ENCODE measurements at regions not wholly inside any gene's neighbourhood (a gene's known extent, or its start where the extent isn't known, plus 50 kb on each side); places are given as distances from the start of the nearest gene placed in this dataset.

GRCh38 chr10:1933215-1933614 lies 195.9 kb upstream of the ADARB2 start:
- DNase-seq, result no peak

- no peak for DNase-seq
Measured at GRCh38 chr10:1932692-1933094, 195.4 kb upstream of the ADARB2 start.

GRCh38 chr10:1928606-1929005 lies 191.3 kb upstream of the ADARB2 start:
- no peak for DNase-seq

- DNase-seq, result no peak
Measured at GRCh38 chr10:1923998-1924397, 186.7 kb upstream of the ADARB2 start.

GRCh38 chr10:1923586-1923985 lies 186.3 kb upstream of the ADARB2 start:
- no peak for DNase-seq

- no peak for DNase-seq
Measured at GRCh38 chr10:1920941-1921340, 183.6 kb upstream of the ADARB2 start.

- no peak for DNase-seq
Measured at GRCh38 chr10:1920127-1920526, 182.8 kb upstream of the ADARB2 start.

- no peak for DNase-seq
Measured at GRCh38 chr10:1911771-1912170, 174.4 kb upstream of the ADARB2 start.

GRCh38 chr10:1903982-1904381 lies 166.7 kb upstream of the ADARB2 start:
- no peak for DNase-seq

GRCh38 chr10:1896153-1896552 lies 158.8 kb upstream of the ADARB2 start:
- no peak for DNase-seq

- no peak for DNase-seq
Measured at GRCh38 chr10:1895691-1896090, 158.4 kb upstream of the ADARB2 start.

GRCh38 chr10:1894912-1895311 lies 157.6 kb upstream of the ADARB2 start:
- DNase-seq, result no peak

GRCh38 chr10:1893941-1894340 lies 156.6 kb upstream of the ADARB2 start:
- DNase-seq, result no peak

- no peak for DNase-seq
Measured at GRCh38 chr10:1886039-1886438, 148.7 kb upstream of the ADARB2 start.

- DNase-seq, result no peak
Measured at GRCh38 chr10:1882728-1883127, 145.4 kb upstream of the ADARB2 start.

GRCh38 chr10:1882180-1882579 lies 144.9 kb upstream of the ADARB2 start:
- DNase-seq, result no peak

GRCh38 chr10:1881636-1882035 lies 144.3 kb upstream of the ADARB2 start:
- no peak for DNase-seq

GRCh38 chr10:1874533-1874932 lies 137.2 kb upstream of the ADARB2 start:
- DNase-seq, result no peak

- DNase-seq, result no peak
Measured at GRCh38 chr10:1873661-1874315, 136.5 kb upstream of the ADARB2 start.

- DNase-seq, result no peak
Measured at GRCh38 chr10:1872151-1872726, 134.9 kb upstream of the ADARB2 start.

- no peak for DNase-seq
Measured at GRCh38 chr10:1870491-1870890, 133.2 kb upstream of the ADARB2 start.

- DNase-seq, result no peak
Measured at GRCh38 chr10:1869861-1870260, 132.5 kb upstream of the ADARB2 start.

GRCh38 chr10:1860351-1860750 lies 123.0 kb upstream of the ADARB2 start:
- DNase-seq, result no peak

GRCh38 chr10:1858547-1858946 lies 121.2 kb upstream of the ADARB2 start:
- DNase-seq, result no peak

GRCh38 chr10:1858048-1858447 lies 120.7 kb upstream of the ADARB2 start:
- DNase-seq, result no peak
